HepG2 (cell line): ENCODE measurements at regions not wholly inside any gene's neighbourhood (a gene's known extent, or its start where the extent isn't known, plus 50 kb on each side); places are given as distances from the start of the nearest gene placed in this dataset.
A peak's percentile ranks its signal among the peaks of the same experiment; 100 is the strongest.
"Not testable (repeated sequence)": the region's sequence is repeated elsewhere in the genome, so short reads cannot be mapped to it uniquely, and the experiment has no call there.

Experiments used
- ATAC-seq: fragments of 200-7000 bp; cut with Tn5 transposase; 3 replicates; pipeline ENCODE4 v1.9.1; 2020; ENCODE audit warnings: mild to moderate bottlenecking, moderate library complexity
- BruUV-seq: library from RNA; stranded (reverse); fragments of 400-500 nt; replicated peaks from 2 replicates; lab custom pipeline; 2021; lab: Mats Ljungman, UMichigan
- CTCF ChIA-PET: fragments of 300-600 bp; formaldehyde crosslinking; extraction: SDS; loops from one replicate; lab custom pipeline; 2021; ENCODE audit warnings: low total read pairs, inconsistent platforms, low intra/inter-chr PET ratio; lab: Yijun Ruan, JAX
- POLR2A ChIA-PET: fragments of 350-600 bp; sonication (Branson Sonifier 250); formaldehyde crosslinking; loops from one replicate; lab custom pipeline; 2020; ENCODE audit warnings: antibody characterized with exemption, inconsistent platforms; lab: Yijun Ruan, JAX
- DNase-seq: peaks from one replicate; pipeline ENCODE4 v3.0.0-alpha.2; 2015; ENCODE audit warnings: low spot score
- FAIRE-seq: peaks from 3 replicates; lab custom pipeline; 2011; peaks lifted over from hg19 to GRCh38; lab: Jason Lieb, UNC
- H2AFZ ChIP-seq: one replicate; pipeline ENCODE4 v1.6.1; 2011; ENCODE audit warnings: low read length, inconsistent platforms
- H3K27ac ChIP-seq: fragments of 300-600 bp; 3 replicates; pipeline ENCODE4 v1.8.0; 2011; ENCODE audit warnings: mixed run types, mild to moderate bottlenecking, mixed read lengths, low read length, inconsistent platforms; ENCODE audit not compliant: insufficient read depth; ENCODE audit errors: extremely low read length
- H3K27me3 ChIP-seq, 2 experiments: fragments of 200-600 bp in 1 of 2; 2 replicates in 1 of 2; 3 replicates in 1 of 2; pipeline versions ENCODE4 v1.6.0 to v1.8.0; 2011; ENCODE audit warnings: low read length in 2 of 2, mild to moderate bottlenecking in 2 of 2, moderate library complexity in 2 of 2, inconsistent platforms in 1 of 2; ENCODE audit not compliant: insufficient read depth in 2 of 2, control insufficient read depth in 1 of 2
- H3K36me3 ChIP-seq, 2 experiments: fragments of 200-600 bp in 1 of 2; replicated peaks in 1 of 2; 2 replicates in 1 of 2; 3 replicates in 1 of 2; pipeline versions ENCODE4 v1.5.1 to v1.8.0; 2011; ENCODE audit warnings: low read length in 2 of 2, inconsistent platforms in 1 of 2; ENCODE audit not compliant: insufficient read depth in 2 of 2, control insufficient read depth in 1 of 2
- H3K4me1 ChIP-seq: 2 replicates; pipeline ENCODE4 v1.5.1; 2012; ENCODE audit warnings: low read length, inconsistent platforms; ENCODE audit not compliant: insufficient read depth
- H3K4me2 ChIP-seq: 2 replicates; pipeline ENCODE4 v1.6.0; 2011; ENCODE audit warnings: low read depth, low read length, inconsistent platforms
- H3K4me3 ChIP-seq, 3 experiments: fragments of 200-600 bp in 1 of 3; sonication (generic), shearing (Covaris generic) in 1 of 3; replicated peaks in 1 of 3; 2 replicates each; pipeline ENCODE4 v1.5.1; 2011 to 2016; ENCODE audit warnings: low read length in 3 of 3, inconsistent platforms in 2 of 3, low read depth in 2 of 3, mild to moderate bottlenecking in 2 of 3, control low read depth in 1 of 3, mixed read lengths in 1 of 3; ENCODE audit not compliant: insufficient read depth in 1 of 3
- H3K79me2 ChIP-seq: one replicate; pipeline ENCODE4 v1.6.1; 2011; ENCODE audit warnings: low read length, inconsistent platforms; ENCODE audit not compliant: insufficient read depth
- H3K9ac ChIP-seq: 2 replicates; pipeline ENCODE4 v1.6.0; 2011; ENCODE audit warnings: mild to moderate bottlenecking, low read depth, low read length, inconsistent platforms; ENCODE audit not compliant: insufficient read depth
- H3K9me3 ChIP-seq: 2 replicates; pipeline ENCODE4 v1.5.1; 2012; ENCODE audit warnings: mild to moderate bottlenecking, low read length
- H4K20me1 ChIP-seq: 2 replicates; pipeline ENCODE4 v1.6.0; 2011; ENCODE audit warnings: inconsistent platforms, mild to moderate bottlenecking, low read length, moderate library complexity; ENCODE audit not compliant: insufficient read depth
- CHD2 ChIP-seq: IDR thresholded peaks from 2 replicates; pipeline ENCODE4 v1.6.1; 2011; ENCODE audit warnings: low read depth, low read length, improper control_type of control experiment
- CTCF ChIP-seq: sonication (generic); formaldehyde crosslinking; IDR thresholded peaks from 2 replicates; pipeline ENCODE4 v1.5.0; 2020; ENCODE audit warnings: mild to moderate bottlenecking, missing genetic modification reagents, moderate library complexity
- FOSL2 ChIP-seq: sonication (generic); formaldehyde crosslinking; IDR thresholded peaks from 2 replicates; pipeline ENCODE4 v1.4.0; 2020; ENCODE audit warnings: missing genetic modification reagents
- POLR2AphosphoS5 ChIP-seq: IDR thresholded peaks from 2 replicates; pipeline ENCODE4 v1.6.1; 2012; ENCODE audit warnings: low read depth, low read length
- SMC3 ChIP-seq: IDR thresholded peaks from 2 replicates; pipeline ENCODE4 v1.6.1; 2011; ENCODE audit warnings: low read length, improper control_type of control experiment
- STAG1 ChIP-seq: sonication (generic); formaldehyde crosslinking; IDR thresholded peaks from 2 replicates; pipeline ENCODE4 v1.4.0; 2020; ENCODE audit warnings: missing genetic modification reagents
- ZNF362 ChIP-seq: sonication (generic); formaldehyde crosslinking; IDR thresholded peaks from 2 replicates; pipeline ENCODE4 v1.4.0; 2020; ENCODE audit warnings: missing genetic modification reagents, mild to moderate bottlenecking, borderline replicate concordance
- WGBS: methylation state at CpG from one replicate; pipeline ENCODE4 v1.1.6; 2017; ENCODE audit warnings: low lambda C conversion rate; 5-methylcytosine and 5-hydroxymethylcytosine counted together
- in situ Hi-C: cut with HindIII; loops from 2 replicates; pipeline ENCODE4 v1.10.0; 2017; ENCODE audit warnings: low pct_unique_long_range_greater_than_20kb; ENCODE audit not compliant: extremely low pct_ligation_motif_present
- intact Hi-C: fragments of 100-400 bp; cut with micrococcal nuclease; formaldehyde crosslinking; loops from one replicate; pipeline ENCODE4 v1.10.0; 2022; ENCODE audit not compliant: unreplicated experiment

- ATAC-seq (peak; percentile 73), DNase-seq (peak; percentile 55), FAIRE-seq (no peak)
- TF ChIP-seq SMC3, result peak; percentile 46
- TF ChIP-seq POLR2AphosphoS5, result no peak
- peak; percentile 46 for TF ChIP-seq CTCF
- peak; percentile 64; the same call in 1 of the 2 replicates for TF ChIP-seq ZNF362 (CRISPR knock-in tag)
- TF ChIP-seq FOSL2 (CRISPR knock-in tag), result peak; percentile 71
- TF ChIP-seq STAG1 (CRISPR knock-in tag), result peak; percentile 69
- no peak for TF ChIP-seq CHD2
- POLR2A ChIA-PET, result interaction anchor here (1.2 to 1.6 kb wide), 2 partner anchors 82 to 147 kb away, joined by 3 read pairs; no protein-coding TSS in a partner anchor
- intact Hi-C loops (loop anchor here (2.0 kb wide), 1 partner anchor 181 kb away; no protein-coding TSS in a partner anchor), in situ Hi-C loops (no loop called here)
- 27% methylated on average over 4 of the region's 4 CpGs for WGBS
- peaks cover 7% of the 10 kb centered on the region for H3K9me3 ChIP-seq
- H3K79me2 ChIP-seq, result no peaks in the 10 kb centered on the region
- H3K36me3 ChIP-seq, result no peaks in the 10 kb centered on the region
- no peak overlapping the region for H3K4me3 ChIP-seq
- CTCF ChIA-PET, result interaction anchor here (0.7 to 1.3 kb wide), 2 partner anchors 180 to 181 kb away, joined by 3 read pairs; no protein-coding TSS in a partner anchor
- no peaks in the 10 kb centered on the region for H4K20me1 ChIP-seq
- H3K4me2 ChIP-seq, result no peak overlapping the region
- no peak overlapping the region for H3K27ac ChIP-seq
- H3K4me1 ChIP-seq, result no peaks in the 10 kb centered on the region
- H2AFZ ChIP-seq, result no peak overlapping the region
- H3K27me3 ChIP-seq, result peaks cover 2 to 3% of the 10 kb centered on the region in 2 experiments; a peak in 4 of 5 replicates
- BruUV-seq, result no TSS peak
- H3K9ac ChIP-seq, result no peak overlapping the region
These were observed 462.9 kb upstream of the ZMIZ1 start for GRCh38 chr10:78605800-78606350.

- H3K36me3 ChIP-seq, H3K4me1 ChIP-seq, H3K9ac ChIP-seq, H3K27ac ChIP-seq, H3K9me3 ChIP-seq, CTCF ChIA-PET, H3K4me3 ChIP-seq, FAIRE-seq, in situ Hi-C loops, H3K27me3 ChIP-seq, POLR2A ChIA-PET, DNase-seq, ATAC-seq, H3K4me2 ChIP-seq, H3K79me2 ChIP-seq, H2AFZ ChIP-seq, BruUV-seq, H4K20me1 ChIP-seq: not testable (repeated sequence)
- intact Hi-C loops, result loop anchor here (2.0 kb wide), 1 partner anchor 182 kb away; no protein-coding TSS in a partner anchor
- WGBS, result 62% methylated on average over 2 of the region's 2 CpGs
These were observed 462.0 kb upstream of the ZMIZ1 start for GRCh38 chr10:78606766-78607165.
